GM19328 (cell line): ENCODE measurements at regions not wholly inside any gene's neighbourhood (a gene's known extent, or its start where the extent isn't known, plus 50 kb on each side); places are given as distances from the start of the nearest gene placed in this dataset.
A peak's percentile ranks its signal among the peaks of the same experiment; 100 is the strongest.

Experiments
- ATAC-seq: cut with Tn5 transposase; IDR thresholded peaks from one replicate; pipeline ENCODE4 v1.9.1; 2021; ENCODE audit warnings: mild to moderate bottlenecking, moderate library complexity; ENCODE audit not compliant: unreplicated experiment

- ATAC-seq, result no peak
These were observed 544.8 kb downstream of the NUF2 start for GRCh38 chr1:163866564-163866963.

GRCh38 chr1:163870666-163871065, 548.9 kb downstream of the NUF2 start:
- no peak for ATAC-seq

- no peak for ATAC-seq
These were observed 550.3 kb downstream of the NUF2 start for GRCh38 chr1:163872067-163872466.

DNA sequence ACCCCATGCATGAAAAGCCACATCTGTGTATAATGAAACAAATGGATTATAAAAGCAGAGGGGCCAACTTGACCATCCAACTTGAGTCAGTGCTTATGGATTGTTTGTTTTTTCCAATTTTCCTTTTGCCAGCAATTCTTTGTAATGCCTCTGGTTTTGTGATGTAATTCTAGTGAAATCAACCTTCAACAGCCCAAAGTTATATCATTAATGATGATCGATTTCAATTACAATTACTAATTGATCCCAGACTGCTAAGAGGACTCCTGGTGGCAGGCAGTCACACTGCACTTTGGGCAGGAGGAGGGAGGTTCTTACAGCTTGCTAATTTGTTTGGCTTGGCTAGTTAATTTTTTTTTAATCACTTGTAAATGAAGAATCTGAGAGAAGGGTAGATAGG, 552.3 kb downstream of the NUF2 start:
- ATAC-seq, result no peak

- ATAC-seq, result no peak
These were observed 553.6 kb downstream of the NUF2 start for GRCh38 chr1:163875200-163875926.

- no peak for ATAC-seq
These were observed 554.2 kb downstream of the NUF2 start for GRCh38 chr1:163875927-163876320.

DNA sequence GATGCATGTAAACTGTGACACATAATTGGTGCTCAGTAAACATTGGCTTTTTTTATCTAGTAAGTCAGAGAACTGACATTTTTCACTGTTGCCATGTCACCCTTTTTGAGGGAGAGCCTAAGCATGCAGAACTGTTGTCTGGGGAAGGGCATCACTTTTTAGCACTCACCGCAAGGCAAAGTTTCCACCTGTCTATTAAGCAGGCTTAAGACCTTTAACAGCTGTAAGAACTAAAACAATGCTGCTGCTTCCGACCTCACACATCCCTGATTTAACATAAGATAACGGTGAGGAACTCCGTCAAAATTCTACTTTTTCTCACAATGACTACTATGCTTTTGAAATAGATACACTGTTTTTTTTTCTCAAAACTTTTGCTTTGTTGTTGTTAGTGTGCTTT, 554.8 kb downstream of the NUF2 start:
- no peak for ATAC-seq

GRCh38 chr1:163877016-163877415, 555.3 kb downstream of the NUF2 start:
- ATAC-seq, result no peak

GRCh38 chr1:163885510-163885909, 563.8 kb downstream of the NUF2 start:
- ATAC-seq, result no peak

DNA sequence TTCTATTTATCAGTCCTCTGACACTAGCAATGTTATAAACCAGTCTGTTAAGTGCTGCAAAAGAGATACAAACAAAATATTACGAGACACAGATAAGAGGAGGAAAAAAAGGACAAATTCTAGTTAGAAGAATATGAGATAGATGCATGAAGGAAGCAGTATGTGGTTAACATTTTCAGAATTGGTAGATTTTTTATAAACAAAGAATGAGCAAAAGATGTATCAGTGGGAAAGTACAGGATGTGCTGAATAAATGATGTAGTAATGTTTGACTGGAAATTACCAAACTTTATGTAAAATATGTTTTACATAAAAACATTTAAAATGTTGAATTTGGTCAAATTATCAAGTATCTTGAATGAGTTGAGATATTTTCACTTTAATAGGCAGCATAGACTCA, 574.2 kb downstream of the NUF2 start:
- no peak for ATAC-seq

- no peak for ATAC-seq
These were observed 575.8 kb downstream of the NUF2 start for GRCh38 chr1:163897412-163898155.

GRCh38 chr1:163906283-163906682, 584.5 kb downstream of the NUF2 start:
- ATAC-seq, result no peak

- no peak for ATAC-seq
These were observed 590.6 kb downstream of the NUF2 start for GRCh38 chr1:163912170-163912884.

DNA sequence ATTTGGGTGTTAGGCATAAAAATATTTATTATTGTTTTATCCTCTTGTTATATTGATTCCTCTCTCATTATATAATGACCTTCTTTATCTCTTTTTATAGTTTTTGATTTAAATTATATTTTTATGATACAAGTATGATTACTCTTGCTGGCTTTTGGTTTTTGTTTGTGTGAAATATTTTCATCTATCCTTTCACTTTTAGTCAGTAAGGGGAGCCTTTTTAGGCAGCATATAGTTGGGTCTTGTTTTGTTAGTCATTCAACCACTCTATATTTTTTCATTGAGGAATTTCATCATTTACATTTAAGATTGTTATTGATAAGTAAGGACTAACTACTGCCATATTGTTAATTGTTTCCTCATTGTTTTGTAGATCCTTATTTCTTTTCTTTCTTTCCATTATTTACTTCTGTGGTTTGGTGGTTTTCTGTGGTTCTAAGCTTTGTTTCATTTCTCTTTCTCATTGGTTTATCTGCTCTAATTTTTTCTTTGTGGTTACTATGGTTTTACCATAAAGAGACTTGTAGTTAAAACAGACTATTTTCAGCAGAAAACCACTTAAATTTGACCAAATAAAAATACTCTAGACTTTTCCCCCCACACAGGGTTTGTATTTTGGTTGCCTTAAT, 593.1 kb downstream of the NUF2 start:
- peak; percentile 68 for ATAC-seq

DNA sequence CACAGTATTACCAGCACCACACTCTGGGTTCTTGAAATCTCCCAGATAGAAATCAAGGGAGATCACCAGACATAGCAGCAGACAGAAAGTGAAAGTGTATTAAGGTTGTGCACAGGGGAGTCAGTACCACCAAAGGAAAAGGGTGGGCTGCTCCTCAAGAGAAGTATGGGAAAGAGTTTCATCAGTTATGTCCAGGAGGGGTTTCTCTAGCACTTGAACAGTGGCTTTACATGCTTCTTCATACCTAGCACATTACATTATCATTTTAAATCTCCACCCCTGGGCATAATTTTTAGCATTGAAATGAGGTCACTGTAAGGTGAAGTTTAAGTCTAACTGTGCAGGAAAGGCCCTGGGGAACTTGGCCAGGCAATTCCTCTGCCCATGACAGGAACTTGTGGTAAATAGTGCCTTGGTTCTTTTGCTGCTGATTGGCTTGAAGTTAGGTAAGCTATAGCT, 601.0 kb downstream of the NUF2 start:
- ATAC-seq, result peak; percentile 80

DNA sequence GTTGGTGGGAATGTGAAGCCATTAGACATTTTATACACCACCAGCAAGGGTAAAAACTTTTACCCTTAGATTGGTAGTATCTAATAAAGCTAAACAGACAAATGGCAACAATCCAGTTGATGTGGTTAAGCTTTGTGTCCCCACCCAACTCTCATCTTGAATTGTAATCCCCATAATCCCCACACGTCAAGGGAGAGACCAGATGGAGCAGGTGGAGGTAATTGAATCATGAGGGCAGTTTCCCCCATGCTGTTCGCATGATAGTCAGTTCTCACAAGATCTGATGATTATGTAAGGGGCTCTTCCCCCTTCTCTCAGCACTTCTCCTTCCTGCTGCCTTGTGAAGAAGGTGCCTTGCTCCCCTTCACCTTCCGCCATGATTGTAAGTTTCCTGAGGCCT, 602.3 kb downstream of the NUF2 start:
- no peak for ATAC-seq

DNA sequence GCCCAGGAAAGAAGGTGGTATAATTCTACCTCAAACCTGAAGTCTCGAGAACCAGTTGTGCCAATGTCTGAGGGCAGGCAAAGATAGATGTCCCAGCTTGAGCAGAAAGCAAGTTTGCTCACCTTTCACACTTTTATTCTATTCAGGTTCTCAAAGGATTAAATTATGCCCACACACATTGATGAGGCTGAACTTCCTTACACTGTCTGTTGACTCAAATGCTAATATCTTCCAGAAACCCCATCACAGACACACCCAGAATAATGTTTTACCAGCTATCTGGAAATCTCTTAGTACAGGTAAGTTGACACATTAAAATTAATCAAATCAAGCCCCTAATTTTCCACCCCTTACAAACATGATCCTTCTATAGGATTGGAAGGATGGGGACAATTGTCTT, 605.7 kb downstream of the NUF2 start:
- no peak for ATAC-seq

GRCh38 chr1:163928069-163928468, 606.3 kb downstream of the NUF2 start:
- no peak for ATAC-seq

DNA sequence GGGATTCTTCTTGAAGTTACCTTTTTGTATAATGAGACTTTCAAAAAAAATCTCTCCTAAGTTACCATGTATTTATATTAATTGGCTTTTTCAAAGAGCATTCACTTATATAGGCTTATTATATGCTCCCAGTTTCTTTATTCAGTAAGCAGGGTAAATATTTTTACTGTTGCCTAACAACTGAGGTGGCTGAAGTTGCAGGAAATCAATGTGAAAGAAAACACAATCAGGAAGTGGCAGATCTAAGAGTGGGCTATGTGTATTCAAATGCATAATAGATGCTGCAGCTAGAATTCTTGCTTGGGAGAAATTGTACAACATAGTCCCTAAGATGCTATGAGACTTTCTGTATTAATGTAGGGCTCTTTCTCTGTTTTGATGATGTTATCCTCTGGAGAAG, 606.9 kb downstream of the NUF2 start:
- no peak for ATAC-seq

DNA sequence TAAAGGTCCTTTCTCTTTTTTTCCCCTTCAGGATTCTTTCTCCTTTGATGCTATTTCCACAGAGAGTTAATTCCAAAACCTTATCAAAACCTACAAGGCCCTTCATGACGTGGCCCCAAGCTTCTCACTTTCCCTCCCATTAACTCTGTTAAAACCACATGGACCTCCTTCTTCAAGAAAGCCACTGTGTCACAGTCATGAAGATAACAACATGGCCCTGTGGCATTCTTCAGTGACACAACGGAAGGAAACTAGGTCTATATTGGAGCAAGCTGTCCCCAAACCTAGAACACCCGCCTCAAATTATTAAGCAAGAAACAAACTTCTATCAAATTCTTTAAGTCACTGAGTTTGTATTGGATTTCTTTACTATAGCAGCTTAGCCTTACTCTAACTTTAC, 611.1 kb downstream of the NUF2 start:
- ATAC-seq, result no peak

GRCh38 chr1:163933437-163933836, 611.7 kb downstream of the NUF2 start:
- ATAC-seq, result no peak
